PFSK-1 (cell line): ENCODE measurements at regions not wholly inside any gene's neighbourhood (a gene's known extent, or its start where the extent isn't known, plus 50 kb on each side); places are given as distances from the start of the nearest gene placed in this dataset.

Source experiments
- POLR2AphosphoS5 ChIP-seq: IDR thresholded peaks from 2 replicates; pipeline ENCODE4 v1.6.1; 2012; ENCODE audit warnings: low read depth, mild to moderate bottlenecking, control low read depth, low read length, moderate library complexity
- REST ChIP-seq, 2 experiments: IDR thresholded peaks; 2 replicates each; pipeline versions ENCODE4 v1.6.1 to v1.8.0; 2011 to 2012; ENCODE audit warnings: low read depth in 2 of 2, low read length in 2 of 2, control low read depth in 1 of 2, inconsistent platforms in 1 of 2, mild to moderate bottlenecking in 1 of 2, moderate library complexity in 1 of 2; ENCODE audit not compliant: insufficient read depth in 1 of 2

- TF ChIP-seq REST (IDR thresholded peaks at IDR 0.05; ENCODE audit: insufficient read depth in 1 of 2, low read depth in 2 of 2, low read length in 2 of 2) (no peak), POLR2AphosphoS5 (no peak)
Observed at GRCh38 chr11:92911478-92911877, 58.0 kb upstream of the MTNR1B start.
